ENCODE measurements at regions not wholly inside any gene's neighbourhood (a gene's known extent, or its start where the extent isn't known, plus 50 kb on each side); places are given as distances from the start of the nearest gene placed in this dataset.

- TF ChIP-seq ZBTB33 (IDR thresholded peaks at IDR 0.05; ENCODE audit: borderline replicate concordance, low read depth) (no peak), IRF3 (IDR thresholded peaks at IDR 0.05; ENCODE audit: low read depth, low read length) (no peak), MXI1 (IDR thresholded peaks at IDR 0.05; ENCODE audit: low read depth, low read length) (no peak), GATA2 (CRISPR knock-in tag; IDR thresholded peaks at IDR 0.05) (no peak), SIN3A (IDR thresholded peaks at IDR 0.05; ENCODE audit: borderline replicate concordance, low read depth, low read length) (no peak), CHD2 (IDR thresholded peaks at IDR 0.05; ENCODE audit: low read length, partially characterized antibody) (no peak)
Measured at GRCh38 chr1:213936571-213936970, 51.2 kb upstream of the PROX1 start (continued).

Data from SK-N-SH (cell line).